H1 (cell line): ENCODE measurements at regions not wholly inside any gene's neighbourhood (a gene's known extent, or its start where the extent isn't known, plus 50 kb on each side); places are given as distances from the start of the nearest gene placed in this dataset.

ENCODE experiments used
- CEBPB ChIP-seq: IDR thresholded peaks from 2 replicates; pipeline ENCODE4 v1.6.1; 2012; ENCODE audit warnings: low read depth, low read length
- CHD1 ChIP-seq: IDR thresholded peaks from 2 replicates; pipeline ENCODE4 v1.6.1; 2012; ENCODE audit warnings: low read depth, low read length, improper control_type of control experiment
- KDM4A ChIP-seq: IDR thresholded peaks from one replicate; pipeline ENCODE4 v1.7.1; 2012; ENCODE audit warnings: low read depth, mild to moderate bottlenecking, moderate library complexity, low read length, inconsistent platforms; ENCODE audit not compliant: severe bottlenecking
- POLR2AphosphoS5 ChIP-seq: IDR thresholded peaks from 2 replicates; pipeline ENCODE4 v1.6.1; 2011; ENCODE audit warnings: low read depth, low read length
- RNF2 ChIP-seq: fragments of 200-900, 300-1000 bp; sonication (generic); IDR thresholded peaks from 2 replicates; pipeline ENCODE4 v1.7.1; 2016; ENCODE audit warnings: borderline replicate concordance, low read depth, mild to moderate bottlenecking, antibody characterized with exemption, low read length; ENCODE audit not compliant: poor library complexity, severe bottlenecking; ENCODE audit errors: missing control alignments
- SIN3A ChIP-seq, 2 experiments: IDR thresholded peaks in 1 of 2; conservative IDR thresholded peaks in 1 of 2; 2 replicates each; pipeline ENCODE4 v1.6.1; 2011 to 2012; ENCODE audit warnings: low read length in 2 of 2, improper control_type of control experiment in 1 of 2, low read depth in 1 of 2, mild to moderate bottlenecking in 1 of 2
- SIRT6 ChIP-seq: IDR thresholded peaks from one replicate; pipeline ENCODE4 v1.7.1; 2012; ENCODE audit warnings: low read length, inconsistent platforms
- SP1 ChIP-seq: IDR thresholded peaks from 2 replicates; pipeline ENCODE4 v1.6.1; 2011; ENCODE audit warnings: low read depth, low read length
- TF ChIP-seq, protein P1 (sequence below): IDR thresholded peaks from 2 replicates; pipeline ENCODE4 v1.6.1; 2011; ENCODE audit warnings: low read length, improper control_type of control experiment
- TF ChIP-seq, protein P2 (sequence below): IDR thresholded peaks from 2 replicates; pipeline ENCODE4 v1.6.1; 2012; ENCODE audit warnings: inconsistent platforms

DNA sequence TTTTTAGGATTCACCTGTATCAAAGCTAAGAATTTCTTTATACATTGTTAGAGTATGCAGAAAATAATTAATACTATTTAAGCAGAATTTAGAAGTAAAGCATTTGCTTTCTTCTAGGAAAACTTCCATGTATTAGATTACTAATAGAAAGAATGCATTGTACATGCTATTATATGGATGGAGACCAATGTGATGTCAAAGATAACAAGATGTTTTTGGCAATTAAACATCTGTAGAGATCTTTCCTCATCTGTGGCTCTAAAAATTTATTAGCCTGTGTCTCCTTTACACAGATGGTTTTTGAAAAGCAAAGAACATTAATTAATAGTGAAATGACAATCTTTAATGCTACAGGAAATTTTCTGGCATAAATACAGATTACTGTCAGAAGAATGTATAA, 198.4 kb upstream of the CCDC179 start (continued):
- TF ChIP-seq SIN3A (conservative IDR thresholded peaks at IDR 0.05 in 1 of 2, IDR thresholded peaks at IDR 0.05 in 1 of 2; ENCODE audit: low read depth in 1 of 2, low read length in 2 of 2) (no peak), RNF2 (no peak), CEBPB (no peak), KDM4A (no peak), SP1 (no peak), CHD1 (no peak), SIRT6 (no peak), POLR2AphosphoS5 (no peak)
- TF ChIP-seq, protein P1, sequence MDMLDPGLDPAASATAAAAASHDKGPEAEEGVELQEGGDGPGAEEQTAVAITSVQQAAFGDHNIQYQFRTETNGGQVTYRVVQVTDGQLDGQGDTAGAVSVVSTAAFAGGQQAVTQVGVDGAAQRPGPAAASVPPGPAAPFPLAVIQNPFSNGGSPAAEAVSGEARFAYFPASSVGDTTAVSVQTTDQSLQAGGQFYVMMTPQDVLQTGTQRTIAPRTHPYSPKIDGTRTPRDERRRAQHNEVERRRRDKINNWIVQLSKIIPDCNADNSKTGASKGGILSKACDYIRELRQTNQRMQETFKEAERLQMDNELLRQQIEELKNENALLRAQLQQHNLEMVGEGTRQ: no peak
- TF ChIP-seq, protein P2, sequence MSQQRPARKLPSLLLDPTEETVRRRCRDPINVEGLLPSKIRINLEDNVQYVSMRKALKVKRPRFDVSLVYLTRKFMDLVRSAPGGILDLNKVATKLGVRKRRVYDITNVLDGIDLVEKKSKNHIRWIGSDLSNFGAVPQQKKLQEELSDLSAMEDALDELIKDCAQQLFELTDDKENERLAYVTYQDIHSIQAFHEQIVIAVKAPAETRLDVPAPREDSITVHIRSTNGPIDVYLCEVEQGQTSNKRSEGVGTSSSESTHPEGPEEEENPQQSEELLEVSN: no peak
